NCI-H2107 treated with DMSO at 0.1 percent for 48 hours (cell line): ENCODE measurements at regions not wholly inside any gene's neighbourhood (a gene's known extent, or its start where the extent isn't known, plus 50 kb on each side); places are given as distances from the start of the nearest gene placed in this dataset.

Experiments used
- DNase-seq: peaks from one replicate; lab custom pipeline; 2025; ENCODE audit not compliant: unreplicated experiment; lab: John Stamatoyannopoulos, UW

- DNase-seq, result no peak
These were observed 542.3 kb downstream of the BUD13 start for GRCh38 chr11:116230438-116230837.

- no peak for DNase-seq
These were observed 543.4 kb downstream of the BUD13 start for GRCh38 chr11:116229236-116229970.

GRCh38 chr11:116226731-116227130 is 546.1 kb downstream of the BUD13 start:
- DNase-seq, result no peak

- DNase-seq, result no peak
These were observed 546.8 kb downstream of the BUD13 start for GRCh38 chr11:116225784-116226585.

- no peak for DNase-seq
These were observed 547.6 kb downstream of the BUD13 start for GRCh38 chr11:116225236-116225635.

GRCh38 chr11:116224889-116225200 is 547.9 kb downstream of the BUD13 start:
- DNase-seq, result no peak

GRCh38 chr11:116224154-116224888 is 548.5 kb downstream of the BUD13 start:
- peak; percentile 26 for DNase-seq

- DNase-seq, result no peak
These were observed 551.4 kb downstream of the BUD13 start for GRCh38 chr11:116221351-116221750.

GRCh38 chr11:116219171-116219635 is 553.6 kb downstream of the BUD13 start:
- peak; percentile 65 for DNase-seq

GRCh38 chr11:116217441-116217840 is 555.3 kb downstream of the BUD13 start:
- DNase-seq, result no peak

GRCh38 chr11:116217006-116217405 is 555.8 kb downstream of the BUD13 start:
- DNase-seq, result no peak

- DNase-seq, result no peak
These were observed 557.2 kb downstream of the BUD13 start for GRCh38 chr11:116215471-116216113.

GRCh38 chr11:116211147-116211546 is 561.6 kb downstream of the BUD13 start:
- DNase-seq, result no peak

- no peak for DNase-seq
These were observed 562.1 kb downstream of the BUD13 start for GRCh38 chr11:116210663-116211062.

GRCh38 chr11:116209255-116209654 is 563.5 kb downstream of the BUD13 start:
- DNase-seq, result no peak

- DNase-seq, result peak; percentile 51
These were observed 565.2 kb downstream of the BUD13 start for GRCh38 chr11:116207421-116208141.

- no peak for DNase-seq
These were observed 565.8 kb downstream of the BUD13 start for GRCh38 chr11:116207019-116207418.

GRCh38 chr11:116202922-116203321 is 569.9 kb downstream of the BUD13 start:
- no peak for DNase-seq

GRCh38 chr11:116200564-116200963 is 572.2 kb downstream of the BUD13 start:
- DNase-seq, result no peak

GRCh38 chr11:116199182-116199581 is 573.6 kb downstream of the BUD13 start:
- peak; percentile 79 for DNase-seq
